Hepatocyte (in vitro differentiated cells): ENCODE measurements at regions not wholly inside any gene's neighbourhood (a gene's known extent, or its start where the extent isn't known, plus 50 kb on each side); places are given as distances from the start of the nearest gene placed in this dataset.

ENCODE experiments used
- DNase-seq: peaks from one replicate; pipeline ENCODE4 v3.0.0-alpha.2; 2016; ENCODE audit warnings: low spot score
- H2AFZ ChIP-seq: fragments of 200-600 bp; sonication (generic); 2 replicates; pipeline ENCODE4 v1.6.0; 2016; ENCODE audit warnings: antibody characterized with exemption, mild to moderate bottlenecking
- H3K27ac ChIP-seq: fragments of 200-600 bp; sonication (generic); 2 replicates; pipeline ENCODE4 v1.5.1; 2016; ENCODE audit warnings: mild to moderate bottlenecking
- H3K27me3 ChIP-seq: fragments of 200-600 bp; sonication (generic); 2 replicates; pipeline ENCODE4 v1.6.1; 2016
- H3K36me3 ChIP-seq: fragments of 200-600 bp; sonication (generic); replicated peaks from 2 replicates; pipeline ENCODE4 v1.5.1; 2016; ENCODE audit warnings: low read depth; ENCODE audit not compliant: insufficient read depth
- H3K4me1 ChIP-seq: fragments of 200-600 bp; sonication (generic); 2 replicates; pipeline ENCODE4 v1.5.1; 2016; ENCODE audit warnings: mild to moderate bottlenecking, moderate library complexity; ENCODE audit not compliant: insufficient read depth
- H3K4me2 ChIP-seq: fragments of 200-600 bp; sonication (generic); 2 replicates; pipeline ENCODE4 v1.6.0; 2016
- H3K4me3 ChIP-seq: fragments of 200-600 bp; sonication (generic); 2 replicates; pipeline ENCODE4 v1.5.1; 2016; ENCODE audit warnings: mild to moderate bottlenecking
- H3K79me2 ChIP-seq: fragments of 200-600 bp; sonication (generic); 2 replicates; pipeline ENCODE4 v1.6.0; 2017; ENCODE audit warnings: mild to moderate bottlenecking
- H3K9me2 ChIP-seq: fragments of 200-600 bp; sonication (generic); replicated peaks from 2 replicates; pipeline ENCODE4 v1.6.0; 2017; ENCODE audit warnings: mild to moderate bottlenecking; ENCODE audit not compliant: insufficient read depth
- H3K9me3 ChIP-seq: fragments of 200-600 bp; sonication (generic); 2 replicates; pipeline ENCODE4 v1.5.1; 2016; ENCODE audit warnings: low read depth, mild to moderate bottlenecking
- H4K20me1 ChIP-seq: fragments of 200-600 bp; sonication (generic); 2 replicates; pipeline ENCODE4 v1.6.0; 2016; ENCODE audit warnings: mild to moderate bottlenecking; ENCODE audit not compliant: insufficient read depth, poor library complexity, severe bottlenecking
- CTCF ChIP-seq: fragments of 200-600 bp; sonication (generic); IDR thresholded peaks from 2 replicates; pipeline ENCODE4 v1.5.1; 2016; ENCODE audit warnings: antibody characterized with exemption, mild to moderate bottlenecking; ENCODE audit not compliant: poor library complexity
- EZH2 ChIP-seq: fragments of 200-600 bp; sonication (generic); IDR thresholded peaks from 2 replicates; pipeline ENCODE4 v1.6.1; 2016; ENCODE audit warnings: antibody characterized with exemption, mild to moderate bottlenecking, borderline replicate concordance
- EZH2phosphoT487 ChIP-seq: fragments of 200-600 bp; sonication (generic); IDR thresholded peaks from one replicate; pipeline ENCODE4 v1.6.1; 2018; ENCODE audit warnings: antibody characterized with exemption, mild to moderate bottlenecking, low read depth, moderate library complexity; ENCODE audit not compliant: unreplicated experiment, severe bottlenecking
- WGBS: methylation state at CpG from one replicate; pipeline ENCODE4 v1.1.6; 2016; ENCODE audit warnings: low lambda C conversion rate; ENCODE audit errors: missing lambda C conversion rate; 5-methylcytosine and 5-hydroxymethylcytosine counted together

GRCh38 chr22:48510599-48510998 lies 1317.1 kb downstream of the BRD1 start:
- no peaks in the 10 kb centered on the region for H3K79me2 ChIP-seq
- H3K4me2 ChIP-seq = no peak overlapping the region
- TF ChIP-seq EZH2phosphoT487 (no peak), CTCF (no peak), EZH2 (no peak)
- H4K20me1 ChIP-seq = no peaks in the 10 kb centered on the region
- no peak for DNase-seq
- H3K4me3 ChIP-seq = no peak overlapping the region
- no peaks in the 10 kb centered on the region for H3K4me1 ChIP-seq
- H3K9me2 ChIP-seq = no peaks in the 10 kb centered on the region
- 80% methylated on average over 2 of the region's 2 CpGs for WGBS
- H2AFZ ChIP-seq = no peak overlapping the region
- no peaks in the 10 kb centered on the region for H3K27me3 ChIP-seq
- no peak overlapping the region for H3K27ac ChIP-seq
- H3K9me3 ChIP-seq = no peaks in the 10 kb centered on the region
- H3K36me3 ChIP-seq = no peaks in the 10 kb centered on the region

GRCh38 chr22:48507595-48508350 lies 1319.9 kb downstream of the BRD1 start:
- Histone ChIP-seq H4K20me1 (no peaks in the 10 kb centered on the region), H2AFZ (no peak overlapping the region), H3K4me3 (no peak overlapping the region), H3K9me3 (no peaks in the 10 kb centered on the region), H3K4me2 (no peak overlapping the region), H3K79me2 (no peaks in the 10 kb centered on the region), H3K9me2 (no peaks in the 10 kb centered on the region), H3K27ac (no peak overlapping the region), H3K4me1 (no peaks in the 10 kb centered on the region), H3K27me3 (no peaks in the 10 kb centered on the region), H3K36me3 (no peaks in the 10 kb centered on the region)
- no peak for TF ChIP-seq CTCF
- TF ChIP-seq EZH2 = no peak
- TF ChIP-seq EZH2phosphoT487 = no peak
- 85% methylated on average over 21 of the region's 23 CpGs for WGBS
- no peak for DNase-seq

- no peak overlapping the region for H3K4me2 ChIP-seq
- WGBS = 88% methylated on average over 9 of the region's 9 CpGs
- no peaks in the 10 kb centered on the region for H3K27me3 ChIP-seq
Measured at GRCh38 chr22:48507171-48507570, 1320.5 kb downstream of the BRD1 start.

More at GRCh38 chr22:48507171-48507570, 1320.5 kb downstream of the BRD1 start:
- no peak overlapping the region for H3K27ac ChIP-seq
- no peak for TF ChIP-seq CTCF
- TF ChIP-seq EZH2 = no peak
- no peak for TF ChIP-seq EZH2phosphoT487
- H4K20me1 ChIP-seq = no peaks in the 10 kb centered on the region
- H3K79me2 ChIP-seq = no peaks in the 10 kb centered on the region
- no peaks in the 10 kb centered on the region for H3K4me1 ChIP-seq
- H3K9me3 ChIP-seq = no peaks in the 10 kb centered on the region
- H3K9me2 ChIP-seq = no peaks in the 10 kb centered on the region
- no peak overlapping the region for H3K4me3 ChIP-seq
- no peak overlapping the region for H2AFZ ChIP-seq
- no peaks in the 10 kb centered on the region for H3K36me3 ChIP-seq
- DNase-seq = no peak
